GM12873 (cell line): ENCODE measurements at regions not wholly inside any gene's neighbourhood (a gene's known extent, or its start where the extent isn't known, plus 50 kb on each side); places are given as distances from the start of the nearest gene placed in this dataset.

ENCODE experiments used
- TF ChIP-seq, protein P1 (sequence below): IDR thresholded peaks from 2 replicates; pipeline ENCODE4 v1.5.1; 2012; ENCODE audit warnings: low read depth, mild to moderate bottlenecking, moderate library complexity, low read length, control low read depth; ENCODE audit not compliant: insufficient read depth; ENCODE audit errors: missing control alignments

DNA sequence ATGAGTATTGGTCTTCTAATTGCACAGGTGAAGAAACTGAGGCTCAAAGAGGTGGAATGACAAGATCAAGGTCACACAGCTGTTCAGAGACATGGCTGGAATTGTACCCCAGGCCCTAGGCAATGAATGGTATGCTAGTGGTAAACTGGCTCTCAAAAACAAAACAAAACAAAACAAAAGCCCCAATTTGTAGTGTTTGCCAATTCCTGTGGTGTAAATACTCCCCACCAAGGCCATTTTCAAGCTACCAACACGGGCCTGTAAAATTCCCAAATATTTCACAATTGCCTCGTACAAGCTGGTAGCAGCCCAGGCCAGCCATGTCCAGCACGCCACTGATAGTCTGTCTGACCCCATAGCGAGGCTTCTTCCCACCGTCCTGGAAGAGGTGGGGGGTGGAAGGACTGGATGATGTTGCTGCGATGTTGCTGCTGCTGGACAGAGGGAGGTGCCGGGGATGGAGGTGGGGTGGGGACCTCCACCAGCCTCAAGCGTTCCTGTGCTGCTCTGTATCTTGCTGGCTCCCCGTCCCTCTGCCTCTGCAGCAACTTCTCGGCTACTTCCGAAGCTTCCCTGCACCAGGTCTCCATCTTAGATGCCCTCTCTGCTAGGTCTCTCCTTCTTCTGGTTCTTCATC is 62.2 kb upstream of the RUNX3 start:
- TF ChIP-seq, protein P1, sequence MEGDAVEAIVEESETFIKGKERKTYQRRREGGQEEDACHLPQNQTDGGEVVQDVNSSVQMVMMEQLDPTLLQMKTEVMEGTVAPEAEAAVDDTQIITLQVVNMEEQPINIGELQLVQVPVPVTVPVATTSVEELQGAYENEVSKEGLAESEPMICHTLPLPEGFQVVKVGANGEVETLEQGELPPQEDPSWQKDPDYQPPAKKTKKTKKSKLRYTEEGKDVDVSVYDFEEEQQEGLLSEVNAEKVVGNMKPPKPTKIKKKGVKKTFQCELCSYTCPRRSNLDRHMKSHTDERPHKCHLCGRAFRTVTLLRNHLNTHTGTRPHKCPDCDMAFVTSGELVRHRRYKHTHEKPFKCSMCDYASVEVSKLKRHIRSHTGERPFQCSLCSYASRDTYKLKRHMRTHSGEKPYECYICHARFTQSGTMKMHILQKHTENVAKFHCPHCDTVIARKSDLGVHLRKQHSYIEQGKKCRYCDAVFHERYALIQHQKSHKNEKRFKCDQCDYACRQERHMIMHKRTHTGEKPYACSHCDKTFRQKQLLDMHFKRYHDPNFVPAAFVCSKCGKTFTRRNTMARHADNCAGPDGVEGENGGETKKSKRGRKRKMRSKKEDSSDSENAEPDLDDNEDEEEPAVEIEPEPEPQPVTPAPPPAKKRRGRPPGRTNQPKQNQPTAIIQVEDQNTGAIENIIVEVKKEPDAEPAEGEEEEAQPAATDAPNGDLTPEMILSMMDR = no peak

DNA sequence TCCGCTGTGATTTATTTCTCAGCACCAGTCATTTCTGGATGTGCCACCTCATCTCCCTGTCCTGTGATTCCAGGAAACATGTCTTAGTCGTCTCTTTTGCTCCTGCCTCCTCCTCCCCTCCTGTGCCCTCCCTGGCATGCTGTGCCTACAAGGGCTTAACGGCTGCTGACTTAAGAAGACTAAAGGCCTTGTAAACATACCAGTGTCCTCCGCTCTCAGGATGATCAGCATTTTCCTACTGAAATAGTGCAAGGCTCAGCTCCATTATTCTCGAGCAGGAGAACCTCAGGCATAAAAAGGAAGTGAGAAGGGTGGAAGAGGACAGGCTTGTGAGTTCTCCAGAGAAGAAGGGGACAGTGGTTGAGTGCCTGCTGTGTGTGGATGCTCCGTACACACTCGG is 61.6 kb upstream of the RUNX3 start:
- TF ChIP-seq, protein P1 = no peak

DNA sequence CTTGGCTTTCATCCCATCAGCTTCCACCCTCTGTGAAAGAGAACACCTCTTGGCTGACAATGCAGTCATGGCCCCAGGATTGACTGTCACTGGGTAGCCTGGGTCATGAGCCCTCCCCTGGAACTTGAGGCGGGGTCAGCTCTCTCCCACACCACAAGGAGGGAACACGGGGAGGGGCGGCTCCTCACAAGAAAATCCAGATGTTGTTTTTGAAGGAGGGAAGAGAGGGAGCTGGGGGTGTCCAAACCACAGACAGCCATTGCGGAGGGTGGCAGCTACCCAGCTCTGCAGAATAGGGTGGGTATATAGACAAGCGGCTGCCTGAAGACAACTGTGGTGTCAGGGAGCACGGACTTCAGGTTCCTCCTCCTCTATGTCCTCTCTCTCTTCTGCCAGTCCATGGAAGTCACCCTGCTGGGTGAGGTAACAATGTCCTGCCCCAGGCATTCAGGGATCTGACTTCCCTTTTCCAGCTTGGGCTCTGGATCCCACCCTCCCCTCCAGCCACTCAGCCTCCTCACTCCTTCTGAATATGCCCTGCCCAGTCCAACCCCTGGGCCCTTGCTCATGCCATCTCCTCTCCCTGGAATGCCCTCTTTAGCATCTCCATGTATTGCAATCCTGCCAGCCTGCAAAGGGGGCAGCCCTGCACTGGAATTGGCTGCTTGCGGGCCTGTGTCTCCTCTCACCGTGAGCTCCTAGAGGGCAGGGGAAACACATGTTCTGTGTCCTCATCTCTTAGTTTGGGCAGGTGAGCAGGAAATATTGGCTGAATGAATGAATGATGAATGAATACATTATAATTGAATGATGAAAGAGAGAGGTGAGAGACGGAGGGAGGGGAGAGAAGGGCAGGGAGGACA is 60.9 kb upstream of the RUNX3 start:
- TF ChIP-seq, protein P1 = no peak

DNA sequence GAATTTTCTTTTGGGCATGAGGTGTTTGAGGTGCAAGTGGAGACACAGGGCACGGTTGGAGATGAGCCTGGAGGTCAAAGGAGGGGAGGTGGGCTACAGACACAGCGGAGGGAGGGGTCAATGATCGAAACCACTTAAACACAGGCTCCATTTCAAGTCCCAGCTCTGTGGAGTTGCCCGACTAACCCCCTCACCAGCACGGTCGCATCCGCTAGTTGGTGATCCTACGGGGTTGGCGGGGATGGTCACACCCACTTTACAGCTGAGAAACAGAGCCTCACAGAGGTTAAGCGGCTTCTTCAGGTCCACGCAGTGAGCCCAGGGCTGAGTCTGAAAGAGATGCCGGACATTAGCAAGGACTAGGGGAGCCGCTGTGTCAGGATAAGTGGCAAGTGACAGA is 60.1 kb upstream of the RUNX3 start:
- TF ChIP-seq, protein P1 = no peak

DNA sequence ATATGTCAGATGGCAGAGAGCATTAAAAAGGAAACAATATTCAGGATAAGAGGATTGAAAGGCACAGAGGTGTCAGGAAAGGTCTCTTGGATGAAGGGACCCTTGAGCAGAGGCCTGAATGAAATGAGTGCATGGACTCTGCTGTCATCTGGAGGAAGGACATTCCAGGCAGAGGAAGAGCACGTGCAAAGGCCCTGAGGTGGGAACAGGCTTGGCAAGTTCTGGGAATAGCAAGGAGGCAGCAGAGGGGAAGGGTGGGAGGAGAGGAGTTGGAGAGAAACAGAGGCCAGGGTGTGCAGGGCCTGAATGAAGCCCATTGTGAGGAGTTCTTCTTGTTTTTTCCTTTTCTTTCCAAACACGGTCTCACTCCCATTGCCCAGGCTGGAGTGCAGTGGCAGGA is 59.0 kb upstream of the RUNX3 start:
- TF ChIP-seq, protein P1 = no peak

DNA sequence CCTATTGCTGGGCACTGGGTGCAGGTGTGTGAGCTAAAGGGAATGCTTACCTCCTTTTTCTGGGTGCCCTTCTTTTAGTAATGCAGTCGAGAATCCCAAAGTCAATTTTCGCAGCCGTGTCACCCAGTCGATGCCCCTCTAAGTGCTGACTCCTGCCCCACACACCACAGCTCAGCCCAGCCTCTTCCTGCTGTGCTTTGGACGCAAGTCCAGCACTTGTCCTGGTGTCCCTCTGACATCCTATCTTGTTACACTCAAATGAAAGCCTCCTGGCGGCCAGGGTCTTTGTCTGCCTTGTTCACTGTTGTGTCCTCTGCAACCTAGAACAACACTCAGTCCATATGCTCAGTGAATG is 58.5 kb upstream of the RUNX3 start:
- TF ChIP-seq, protein P1 = no peak

DNA sequence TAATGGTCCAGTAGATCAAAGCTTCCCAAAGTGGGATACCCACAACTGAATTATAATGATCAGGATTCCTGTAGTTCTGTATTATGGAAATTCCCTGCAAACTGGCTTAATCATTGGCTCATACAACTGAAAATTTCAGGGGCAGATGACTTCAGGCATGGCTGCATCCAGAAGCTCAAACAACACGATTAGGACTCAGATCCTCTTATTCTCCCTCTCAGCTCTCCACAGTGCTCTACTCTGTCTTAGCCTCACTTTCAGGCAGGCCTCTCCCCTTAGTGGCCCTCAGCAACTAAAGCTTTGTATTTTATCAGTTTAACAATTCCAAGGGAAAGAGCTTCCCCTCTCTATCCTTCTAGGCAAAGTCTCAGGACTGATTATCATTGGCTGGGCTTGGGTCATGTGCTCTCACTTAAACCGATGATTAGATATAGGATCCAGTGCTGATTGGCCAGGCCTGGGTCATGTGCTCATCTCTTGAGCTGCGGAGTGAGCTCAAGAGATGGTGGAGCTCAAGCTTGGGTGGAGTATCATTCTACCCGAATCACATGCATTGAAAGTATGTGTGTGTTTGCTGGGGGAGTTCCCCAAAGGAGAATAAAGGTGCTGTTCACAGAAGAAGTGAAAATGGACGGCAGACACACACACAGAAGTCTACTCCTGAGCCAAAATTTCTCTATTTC is 57.9 kb upstream of the RUNX3 start:
- TF ChIP-seq, protein P1 = no peak
